A549 (cell line): ENCODE measurements at regions not wholly inside any gene's neighbourhood (a gene's known extent, or its start where the extent isn't known, plus 50 kb on each side); places are given as distances from the start of the nearest gene placed in this dataset.

Experiments used
- CEBPB ChIP-seq, 2 experiments: fragments of >200 bp in 1 of 2; sonication (Bioruptor Twin) in 1 of 2; formaldehyde crosslinking in 1 of 2; IDR thresholded peaks; 2 replicates each; pipeline ENCODE4 v1.6.1; 2012 to 2016
- POLR2A ChIP-seq: IDR thresholded peaks from 2 replicates; pipeline ENCODE4 v1.6.1; 2012; ENCODE audit warnings: mild to moderate bottlenecking, low read length
- POLR2AphosphoS2 ChIP-seq: conservative IDR thresholded peaks from 2 replicates; pipeline ENCODE4 v1.6.1; 2012; ENCODE audit warnings: low read length, improper control_type of control experiment, inconsistent platforms
- RAD21 ChIP-seq, 2 experiments: fragments of >200 bp in 1 of 2; sonication (Bioruptor Twin) in 1 of 2; formaldehyde crosslinking in 1 of 2; IDR thresholded peaks in 1 of 2; conservative IDR thresholded peaks in 1 of 2; 2 replicates in 1 of 2; 3 replicates in 1 of 2; pipeline ENCODE4 v1.6.1; 2012 to 2018; ENCODE audit warnings: inconsistent platforms in 1 of 2
- TF ChIP-seq, protein P1 (sequence below): IDR thresholded peaks from 2 replicates; pipeline ENCODE4 v1.6.1; 2012
- TF ChIP-seq, protein P2 (sequence below): fragments of >200 bp; sonication (Bioruptor Twin); formaldehyde crosslinking; IDR thresholded peaks from 3 replicates; pipeline ENCODE4 v1.5.1; 2016

GRCh38 chr20:47870475-47870874 lies 85.2 kb upstream of the SULF2 start:
- TF ChIP-seq, protein P1, sequence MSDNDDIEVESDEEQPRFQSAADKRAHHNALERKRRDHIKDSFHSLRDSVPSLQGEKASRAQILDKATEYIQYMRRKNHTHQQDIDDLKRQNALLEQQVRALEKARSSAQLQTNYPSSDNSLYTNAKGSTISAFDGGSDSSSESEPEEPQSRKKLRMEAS, result no peak
- no peak for TF ChIP-seq POLR2A
- TF ChIP-seq CEBPB (IDR thresholded peaks at IDR 0.05), result no peak
- TF ChIP-seq, protein P2, sequence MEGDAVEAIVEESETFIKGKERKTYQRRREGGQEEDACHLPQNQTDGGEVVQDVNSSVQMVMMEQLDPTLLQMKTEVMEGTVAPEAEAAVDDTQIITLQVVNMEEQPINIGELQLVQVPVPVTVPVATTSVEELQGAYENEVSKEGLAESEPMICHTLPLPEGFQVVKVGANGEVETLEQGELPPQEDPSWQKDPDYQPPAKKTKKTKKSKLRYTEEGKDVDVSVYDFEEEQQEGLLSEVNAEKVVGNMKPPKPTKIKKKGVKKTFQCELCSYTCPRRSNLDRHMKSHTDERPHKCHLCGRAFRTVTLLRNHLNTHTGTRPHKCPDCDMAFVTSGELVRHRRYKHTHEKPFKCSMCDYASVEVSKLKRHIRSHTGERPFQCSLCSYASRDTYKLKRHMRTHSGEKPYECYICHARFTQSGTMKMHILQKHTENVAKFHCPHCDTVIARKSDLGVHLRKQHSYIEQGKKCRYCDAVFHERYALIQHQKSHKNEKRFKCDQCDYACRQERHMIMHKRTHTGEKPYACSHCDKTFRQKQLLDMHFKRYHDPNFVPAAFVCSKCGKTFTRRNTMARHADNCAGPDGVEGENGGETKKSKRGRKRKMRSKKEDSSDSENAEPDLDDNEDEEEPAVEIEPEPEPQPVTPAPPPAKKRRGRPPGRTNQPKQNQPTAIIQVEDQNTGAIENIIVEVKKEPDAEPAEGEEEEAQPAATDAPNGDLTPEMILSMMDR, result no peak
- TF ChIP-seq POLR2AphosphoS2, result no peak
- TF ChIP-seq RAD21 (conservative IDR thresholded peaks at IDR 0.05 in 1 of 2, IDR thresholded peaks at IDR 0.05 in 1 of 2), result no peak
